Loucy (cell line): ENCODE measurements at regions not wholly inside any gene's neighbourhood (a gene's known extent, or its start where the extent isn't known, plus 50 kb on each side); places are given as distances from the start of the nearest gene placed in this dataset.

Experiments
- EZH2phosphoT487 ChIP-seq: fragments of 200-600 bp; IDR thresholded peaks from 2 replicates; pipeline ENCODE4 v1.6.1; 2018; ENCODE audit warnings: antibody characterized with exemption, mild to moderate bottlenecking, moderate library complexity, borderline replicate concordance
- TF ChIP-seq, protein P1 (sequence below): fragments of 200-600 bp; sonication (generic); conservative IDR thresholded peaks from 2 replicates; pipeline ENCODE4 v1.5.1; 2014; ENCODE audit warnings: mild to moderate bottlenecking, antibody characterized with exemption, low read length

DNA sequence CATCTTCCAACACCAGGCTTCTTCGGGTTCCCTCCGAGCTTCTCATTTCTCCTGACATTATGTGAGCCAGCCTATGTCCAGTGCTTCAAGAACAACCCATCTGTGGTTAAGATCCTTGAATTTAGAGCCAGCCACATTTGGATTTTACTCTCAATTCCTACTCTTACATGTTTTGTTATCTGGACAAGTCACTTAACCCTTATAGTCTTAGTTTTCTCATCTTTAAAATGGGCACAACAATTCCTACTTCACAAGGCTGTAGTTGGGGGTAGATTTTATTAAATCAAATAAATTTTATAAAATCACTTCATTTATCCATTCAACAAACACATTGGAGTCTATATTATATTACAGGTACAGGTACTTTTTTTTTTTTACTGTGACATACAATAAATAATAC lies 105.5 kb upstream of the SLC38A2 start:
- TF ChIP-seq, protein P1, sequence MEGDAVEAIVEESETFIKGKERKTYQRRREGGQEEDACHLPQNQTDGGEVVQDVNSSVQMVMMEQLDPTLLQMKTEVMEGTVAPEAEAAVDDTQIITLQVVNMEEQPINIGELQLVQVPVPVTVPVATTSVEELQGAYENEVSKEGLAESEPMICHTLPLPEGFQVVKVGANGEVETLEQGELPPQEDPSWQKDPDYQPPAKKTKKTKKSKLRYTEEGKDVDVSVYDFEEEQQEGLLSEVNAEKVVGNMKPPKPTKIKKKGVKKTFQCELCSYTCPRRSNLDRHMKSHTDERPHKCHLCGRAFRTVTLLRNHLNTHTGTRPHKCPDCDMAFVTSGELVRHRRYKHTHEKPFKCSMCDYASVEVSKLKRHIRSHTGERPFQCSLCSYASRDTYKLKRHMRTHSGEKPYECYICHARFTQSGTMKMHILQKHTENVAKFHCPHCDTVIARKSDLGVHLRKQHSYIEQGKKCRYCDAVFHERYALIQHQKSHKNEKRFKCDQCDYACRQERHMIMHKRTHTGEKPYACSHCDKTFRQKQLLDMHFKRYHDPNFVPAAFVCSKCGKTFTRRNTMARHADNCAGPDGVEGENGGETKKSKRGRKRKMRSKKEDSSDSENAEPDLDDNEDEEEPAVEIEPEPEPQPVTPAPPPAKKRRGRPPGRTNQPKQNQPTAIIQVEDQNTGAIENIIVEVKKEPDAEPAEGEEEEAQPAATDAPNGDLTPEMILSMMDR, result no peak
- TF ChIP-seq EZH2phosphoT487, result no peak
